Activated CD8-positive, alpha-beta T cell treated with anti-CD3 and anti-CD28 coated beads for 36 hours (primary cell): ENCODE measurements at regions not wholly inside any gene's neighbourhood (a gene's known extent, or its start where the extent isn't known, plus 50 kb on each side); places are given as distances from the start of the nearest gene placed in this dataset.
"Not testable (repeated sequence)": the region's sequence is repeated elsewhere in the genome, so short reads cannot be mapped to it uniquely, and the experiment has no call there.

Source experiments
- ATAC-seq: fragments of 200-7000 bp; cut with Tn5 transposase; one replicate; pipeline ENCODE4 v1.10.0; 2021; ENCODE audit warnings: mild to moderate bottlenecking, moderate library complexity
- CTCF ChIA-PET: fragments of 350-600 bp; sonication (Branson Sonifier 250); formaldehyde crosslinking; loops from one replicate; lab custom pipeline; 2021; ENCODE audit warnings: antibody characterized with exemption; lab: Charles Lee
- POLR2A ChIA-PET: fragments of 350-600 bp; sonication (Branson Sonifier 250); formaldehyde crosslinking; loops from one replicate; lab custom pipeline; 2021; ENCODE audit warnings: antibody characterized with exemption; lab: Charles Lee
- DNase-seq: peaks from one replicate; pipeline ENCODE4 v3.0.0-alpha.2; 2020
- H3K27ac Mint-ChIP-seq: one replicate; pipeline ENCODE4 v1.8.0; 2021; ENCODE audit warnings: mild to moderate bottlenecking, mixed read lengths
- H3K27me3 Mint-ChIP-seq: one replicate; pipeline ENCODE4 v1.8.0; 2021; ENCODE audit warnings: mixed read lengths
- H3K36me3 Mint-ChIP-seq: one replicate; pipeline ENCODE4 v1.8.0; 2021; ENCODE audit warnings: low read depth, mixed read lengths
- H3K4me1 Mint-ChIP-seq: one replicate; pipeline ENCODE4 v1.8.0; 2021; ENCODE audit warnings: low read depth, mixed read lengths
- H3K4me3 Mint-ChIP-seq: one replicate; pipeline ENCODE4 v1.8.0; 2021; ENCODE audit warnings: mild to moderate bottlenecking, moderate library complexity, mixed read lengths
- H3K9me3 Mint-ChIP-seq: one replicate; pipeline ENCODE4 v1.8.0; 2021; ENCODE audit warnings: mixed read lengths
- CTCF ChIP-seq: fragments of 200-600 bp; IDR thresholded peaks from one replicate; pipeline ENCODE4 v1.8.0; 2022; ENCODE audit warnings: antibody characterized with exemption, mild to moderate bottlenecking
- intact Hi-C: fragments of 100-400 bp; cut with micrococcal nuclease; formaldehyde crosslinking; loops from one replicate; pipeline ENCODE4 v1.10.0; 2022

GRCh38 chr1:173341307-173341706 lies 134.2 kb upstream of the TNFSF4 start:
- no peaks in the 10 kb centered on the region for H3K9me3 Mint-ChIP-seq
- no peaks in the 10 kb centered on the region for H3K4me1 Mint-ChIP-seq
- CTCF ChIA-PET, result no interaction called here
- no peak for ATAC-seq
- H3K4me3 Mint-ChIP-seq, result no peak overlapping the region
- TF ChIP-seq CTCF, result no peak
- no peak overlapping the region for H3K27ac Mint-ChIP-seq
- no peak for DNase-seq
- intact Hi-C loops, result no loop called here
- H3K27me3 Mint-ChIP-seq, result no peaks in the 10 kb centered on the region
- POLR2A ChIA-PET, result no interaction called here
- H3K36me3 Mint-ChIP-seq, result no peaks in the 10 kb centered on the region

GRCh38 chr1:173341971-173342370 lies 134.8 kb upstream of the TNFSF4 start:
- POLR2A ChIA-PET, result no interaction called here
- Mint-ChIP-seq H3K4me1 (no peaks in the 10 kb centered on the region), H3K4me3 (no peak overlapping the region), H3K27me3 (no peaks in the 10 kb centered on the region), H3K9me3 (no peaks in the 10 kb centered on the region), H3K36me3 (no peaks in the 10 kb centered on the region), H3K27ac (no peak overlapping the region)
- ATAC-seq, result no peak
- CTCF ChIA-PET, result no interaction called here
- TF ChIP-seq CTCF, result no peak
- no peak for DNase-seq
- intact Hi-C loops, result no loop called here

- H3K4me3 Mint-ChIP-seq, result no peak overlapping the region
- intact Hi-C loops, result no loop called here
- H3K9me3 Mint-ChIP-seq, result no peaks in the 10 kb centered on the region
- no peak for DNase-seq
- TF ChIP-seq CTCF, result no peak
- H3K27ac Mint-ChIP-seq, result no peak overlapping the region
- no peak for ATAC-seq
- H3K36me3 Mint-ChIP-seq, result no peaks in the 10 kb centered on the region
- H3K27me3 Mint-ChIP-seq, result no peaks in the 10 kb centered on the region
- ChIA-PET CTCF (no interaction called here), POLR2A (no interaction called here)
- H3K4me1 Mint-ChIP-seq, result no peaks in the 10 kb centered on the region
Measured at GRCh38 chr1:173342736-173343135, 134.4 kb upstream of the PRDX6 start.

GRCh38 chr1:173344034-173344743 lies 132.9 kb upstream of the PRDX6 start:
- DNase-seq (no peak), ATAC-seq (no peak)
- ChIA-PET POLR2A (no interaction called here), CTCF (no interaction called here)
- no peaks in the 10 kb centered on the region for H3K4me1 Mint-ChIP-seq
- no peak for TF ChIP-seq CTCF
- no peaks in the 10 kb centered on the region for H3K9me3 Mint-ChIP-seq
- H3K27ac Mint-ChIP-seq, result no peak overlapping the region
- peaks cover 5% of the 10 kb centered on the region for H3K36me3 Mint-ChIP-seq
- H3K27me3 Mint-ChIP-seq, result no peaks in the 10 kb centered on the region
- intact Hi-C loops, result no loop called here
- no peak overlapping the region for H3K4me3 Mint-ChIP-seq

GRCh38 chr1:173347282-173347818 lies 129.8 kb upstream of the PRDX6 start:
- no peak overlapping the region for H3K27ac Mint-ChIP-seq
- DNase-seq (no peak), ATAC-seq (no peak)
- POLR2A ChIA-PET, result no interaction called here
- no peak for TF ChIP-seq CTCF
- H3K9me3 Mint-ChIP-seq, result peaks cover 6% of the 10 kb centered on the region
- intact Hi-C loops, result no loop called here
- CTCF ChIA-PET, result no interaction called here
- H3K36me3 Mint-ChIP-seq, result peaks cover 12% of the 10 kb centered on the region
- no peaks in the 10 kb centered on the region for H3K27me3 Mint-ChIP-seq
- no peaks in the 10 kb centered on the region for H3K4me1 Mint-ChIP-seq
- no peak overlapping the region for H3K4me3 Mint-ChIP-seq

- CTCF ChIA-PET, H3K27me3 Mint-ChIP-seq, ATAC-seq: not testable (repeated sequence)
Measured at GRCh38 chr1:173352635-173353034, 124.5 kb upstream of the PRDX6 start.

More at GRCh38 chr1:173352635-173353034, 124.5 kb upstream of the PRDX6 start:
- POLR2A ChIA-PET, H3K4me3 Mint-ChIP-seq, intact Hi-C loops, H3K27ac Mint-ChIP-seq, DNase-seq: not testable (repeated sequence)
- H3K9me3 Mint-ChIP-seq, result peaks cover 20% of the 10 kb centered on the region
- H3K4me1 Mint-ChIP-seq, result peaks cover 19% of the 10 kb centered on the region
- H3K36me3 Mint-ChIP-seq, result peaks cover 22% of the 10 kb centered on the region
